ENCODE measurements at regions not wholly inside any gene's neighbourhood (a gene's known extent, or its start where the extent isn't known, plus 50 kb on each side); places are given as distances from the start of the nearest gene placed in this dataset.

DNA sequence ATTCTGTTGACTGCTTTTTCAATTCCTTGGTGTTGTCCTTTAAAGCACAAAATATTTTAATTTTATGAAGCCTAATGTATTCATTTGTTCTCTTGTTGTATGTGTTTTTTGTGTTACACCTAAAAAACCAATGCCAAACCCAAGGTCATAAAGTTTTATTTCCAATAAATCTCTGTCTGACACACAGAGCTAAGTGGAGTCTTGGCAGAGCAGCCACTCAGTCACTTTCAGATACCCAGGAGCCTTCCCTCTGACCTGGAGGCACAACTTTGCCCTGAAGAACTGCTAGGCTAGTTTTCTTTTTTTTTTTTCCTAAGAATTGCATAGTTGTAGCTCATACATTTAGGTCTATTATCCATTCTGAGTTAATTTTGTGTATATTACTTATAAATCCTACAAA is 71.2 kb upstream of the BCL9 start (continued):
- TF ChIP-seq, protein P1, sequence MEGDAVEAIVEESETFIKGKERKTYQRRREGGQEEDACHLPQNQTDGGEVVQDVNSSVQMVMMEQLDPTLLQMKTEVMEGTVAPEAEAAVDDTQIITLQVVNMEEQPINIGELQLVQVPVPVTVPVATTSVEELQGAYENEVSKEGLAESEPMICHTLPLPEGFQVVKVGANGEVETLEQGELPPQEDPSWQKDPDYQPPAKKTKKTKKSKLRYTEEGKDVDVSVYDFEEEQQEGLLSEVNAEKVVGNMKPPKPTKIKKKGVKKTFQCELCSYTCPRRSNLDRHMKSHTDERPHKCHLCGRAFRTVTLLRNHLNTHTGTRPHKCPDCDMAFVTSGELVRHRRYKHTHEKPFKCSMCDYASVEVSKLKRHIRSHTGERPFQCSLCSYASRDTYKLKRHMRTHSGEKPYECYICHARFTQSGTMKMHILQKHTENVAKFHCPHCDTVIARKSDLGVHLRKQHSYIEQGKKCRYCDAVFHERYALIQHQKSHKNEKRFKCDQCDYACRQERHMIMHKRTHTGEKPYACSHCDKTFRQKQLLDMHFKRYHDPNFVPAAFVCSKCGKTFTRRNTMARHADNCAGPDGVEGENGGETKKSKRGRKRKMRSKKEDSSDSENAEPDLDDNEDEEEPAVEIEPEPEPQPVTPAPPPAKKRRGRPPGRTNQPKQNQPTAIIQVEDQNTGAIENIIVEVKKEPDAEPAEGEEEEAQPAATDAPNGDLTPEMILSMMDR (IDR thresholded peaks at IDR 0.05; ENCODE audit: low read depth, low read length, missing input control), result no peak
- TF ChIP-seq FOXA2 (IDR thresholded peaks at IDR 0.05), result no peak
- TF ChIP-seq, protein P2, sequence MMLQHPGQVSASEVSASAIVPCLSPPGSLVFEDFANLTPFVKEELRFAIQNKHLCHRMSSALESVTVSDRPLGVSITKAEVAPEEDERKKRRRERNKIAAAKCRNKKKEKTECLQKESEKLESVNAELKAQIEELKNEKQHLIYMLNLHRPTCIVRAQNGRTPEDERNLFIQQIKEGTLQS (IDR thresholded peaks at IDR 0.05), result no peak

DNA sequence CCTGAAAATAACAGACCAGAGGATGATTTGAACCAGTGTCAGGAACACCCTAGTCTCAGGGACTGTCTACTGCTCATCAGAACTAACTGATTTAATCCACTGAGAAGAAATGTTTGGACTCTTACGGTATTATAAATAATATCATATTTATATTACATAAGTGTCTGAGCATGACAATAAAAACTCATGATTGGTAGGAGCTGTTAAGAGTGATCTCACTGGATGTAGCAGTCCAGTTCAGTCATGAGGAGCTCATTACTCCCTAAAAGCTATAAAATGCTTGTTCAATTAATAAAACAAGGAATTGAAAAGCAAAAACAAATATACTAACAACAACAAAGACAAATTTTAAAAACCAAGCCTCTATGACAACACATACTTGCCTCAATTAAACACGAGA is 68.8 kb upstream of the BCL9 start:
- DNase-seq (ENCODE audit: low spot score), result no peak
- Histone ChIP-seq H3K9me3 (ENCODE audit: control insufficient read depth in 4 of 4, low read length in 3 of 4) (peaks cover 0 to 5% (median under 1%) of the 10 kb centered on the region in 4 donors), H3K4me3 (ENCODE audit: low read depth in 1 of 3, low read length in 3 of 3) (peak overlapping the region in 1 of 3 donors; percentile 23), H3K9ac (ENCODE audit: low read depth in 1 of 2, low read length in 2 of 2) (no peak overlapping the region), H3K4me1 (ENCODE audit: control insufficient read depth in 4 of 4, insufficient read depth in 4 of 4, low read length in 3 of 4) (peaks cover 0 to 33% (median 13%) of the 10 kb centered on the region in 4 donors), H3K36me3 (ENCODE audit: control insufficient read depth in 4 of 4, insufficient read depth in 3 of 4, low read depth in 1 of 4, low read length in 3 of 4) (no peaks in the 10 kb centered on the region), H3K27me3 (ENCODE audit: control insufficient read depth in 4 of 4, insufficient read depth in 4 of 4, low read length in 3 of 4) (no peaks in the 10 kb centered on the region), H3K27ac (ENCODE audit: low read depth in 1 of 2, low read length in 2 of 2) (peak overlapping the region; percentile 35 to 68)
- no peak for TF ChIP-seq HNF4A (conservative IDR thresholded peaks at IDR 0.05)
- TF ChIP-seq EGR1 (IDR thresholded peaks at IDR 0.05; ENCODE audit: low read depth in 2 of 2), result no peak
- no peak for TF ChIP-seq YY1 (IDR thresholded peaks at IDR 0.05)
- TF ChIP-seq, protein P1 (IDR thresholded peaks at IDR 0.05; ENCODE audit: low read depth, low read length, missing input control), result no peak
- TF ChIP-seq, protein P2 (IDR thresholded peaks at IDR 0.05), result no peak
- no peak for TF ChIP-seq FOXA1 (IDR thresholded peaks at IDR 0.05)
- no peak for TF ChIP-seq SP1 (IDR thresholded peaks at IDR 0.05)
- TF ChIP-seq, protein P3, sequence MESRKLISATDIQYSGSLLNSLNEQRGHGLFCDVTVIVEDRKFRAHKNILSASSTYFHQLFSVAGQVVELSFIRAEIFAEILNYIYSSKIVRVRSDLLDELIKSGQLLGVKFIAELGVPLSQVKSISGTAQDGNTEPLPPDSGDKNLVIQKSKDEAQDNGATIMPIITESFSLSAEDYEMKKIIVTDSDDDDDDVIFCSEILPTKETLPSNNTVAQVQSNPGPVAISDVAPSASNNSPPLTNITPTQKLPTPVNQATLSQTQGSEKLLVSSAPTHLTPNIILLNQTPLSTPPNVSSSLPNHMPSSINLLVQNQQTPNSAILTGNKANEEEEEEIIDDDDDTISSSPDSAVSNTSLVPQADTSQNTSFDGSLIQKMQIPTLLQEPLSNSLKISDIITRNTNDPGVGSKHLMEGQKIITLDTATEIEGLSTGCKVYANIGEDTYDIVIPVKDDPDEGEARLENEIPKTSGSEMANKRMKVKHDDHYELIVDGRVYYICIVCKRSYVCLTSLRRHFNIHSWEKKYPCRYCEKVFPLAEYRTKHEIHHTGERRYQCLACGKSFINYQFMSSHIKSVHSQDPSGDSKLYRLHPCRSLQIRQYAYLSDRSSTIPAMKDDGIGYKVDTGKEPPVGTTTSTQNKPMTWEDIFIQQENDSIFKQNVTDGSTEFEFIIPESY (IDR thresholded peaks at IDR 0.05), result no peak
- TF ChIP-seq TAF1 (conservative IDR thresholded peaks at IDR 0.05), result no peak
- TF ChIP-seq, protein P4, sequence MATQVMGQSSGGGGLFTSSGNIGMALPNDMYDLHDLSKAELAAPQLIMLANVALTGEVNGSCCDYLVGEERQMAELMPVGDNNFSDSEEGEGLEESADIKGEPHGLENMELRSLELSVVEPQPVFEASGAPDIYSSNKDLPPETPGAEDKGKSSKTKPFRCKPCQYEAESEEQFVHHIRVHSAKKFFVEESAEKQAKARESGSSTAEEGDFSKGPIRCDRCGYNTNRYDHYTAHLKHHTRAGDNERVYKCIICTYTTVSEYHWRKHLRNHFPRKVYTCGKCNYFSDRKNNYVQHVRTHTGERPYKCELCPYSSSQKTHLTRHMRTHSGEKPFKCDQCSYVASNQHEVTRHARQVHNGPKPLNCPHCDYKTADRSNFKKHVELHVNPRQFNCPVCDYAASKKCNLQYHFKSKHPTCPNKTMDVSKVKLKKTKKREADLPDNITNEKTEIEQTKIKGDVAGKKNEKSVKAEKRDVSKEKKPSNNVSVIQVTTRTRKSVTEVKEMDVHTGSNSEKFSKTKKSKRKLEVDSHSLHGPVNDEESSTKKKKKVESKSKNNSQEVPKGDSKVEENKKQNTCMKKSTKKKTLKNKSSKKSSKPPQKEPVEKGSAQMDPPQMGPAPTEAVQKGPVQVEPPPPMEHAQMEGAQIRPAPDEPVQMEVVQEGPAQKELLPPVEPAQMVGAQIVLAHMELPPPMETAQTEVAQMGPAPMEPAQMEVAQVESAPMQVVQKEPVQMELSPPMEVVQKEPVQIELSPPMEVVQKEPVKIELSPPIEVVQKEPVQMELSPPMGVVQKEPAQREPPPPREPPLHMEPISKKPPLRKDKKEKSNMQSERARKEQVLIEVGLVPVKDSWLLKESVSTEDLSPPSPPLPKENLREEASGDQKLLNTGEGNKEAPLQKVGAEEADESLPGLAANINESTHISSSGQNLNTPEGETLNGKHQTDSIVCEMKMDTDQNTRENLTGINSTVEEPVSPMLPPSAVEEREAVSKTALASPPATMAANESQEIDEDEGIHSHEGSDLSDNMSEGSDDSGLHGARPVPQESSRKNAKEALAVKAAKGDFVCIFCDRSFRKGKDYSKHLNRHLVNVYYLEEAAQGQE (IDR thresholded peaks at IDR 0.05), result no peak
- no peak for TF ChIP-seq RAD21 (IDR thresholded peaks at IDR 0.05)
- no peak for TF ChIP-seq GABPA (IDR thresholded peaks at IDR 0.05 in 1 of 2, conservative IDR thresholded peaks at IDR 0.05 in 1 of 2)
- no peak for TF ChIP-seq NR2F2 (IDR thresholded peaks at IDR 0.05)
- TF ChIP-seq, protein P5, sequence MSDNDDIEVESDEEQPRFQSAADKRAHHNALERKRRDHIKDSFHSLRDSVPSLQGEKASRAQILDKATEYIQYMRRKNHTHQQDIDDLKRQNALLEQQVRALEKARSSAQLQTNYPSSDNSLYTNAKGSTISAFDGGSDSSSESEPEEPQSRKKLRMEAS (IDR thresholded peaks at IDR 0.05), result no peak
- TF ChIP-seq JUND (IDR thresholded peaks at IDR 0.05), result no peak
- no peak for TF ChIP-seq HNF4G (IDR thresholded peaks at IDR 0.05)
- no peak for TF ChIP-seq RXRA (IDR thresholded peaks at IDR 0.05)
- no peak for TF ChIP-seq FOXA2 (IDR thresholded peaks at IDR 0.05)
- WGBS, result 63% methylated on average over 2 of the region's 2 CpGs
